Thyroid gland (tissue), 4 donors: ENCODE measurements at regions not wholly inside any gene's neighbourhood (a gene's known extent, or its start where the extent isn't known, plus 50 kb on each side); places are given as distances from the start of the nearest gene placed in this dataset.

Source experiments
- CTCF ChIP-seq, 6 experiments: fragments of 200-600 bp in 3 of 6; fragments of 450-650 bp in 3 of 6; sonication (generic) in 3 of 6; IDR thresholded peaks; one replicate each; pipeline ENCODE4 v1.5.1; 2016 to 2019; ENCODE audit warnings: antibody characterized with exemption in 6 of 6, mild to moderate bottlenecking in 2 of 6, inconsistent platforms in 1 of 6, moderate library complexity in 1 of 6
- POLR2A ChIP-seq, 2 donors: fragments of 450-650 bp; IDR thresholded peaks; one replicate each; pipeline ENCODE4 v1.6.1; 2017; ENCODE audit warnings: antibody characterized with exemption in 2 of 2, mild to moderate bottlenecking in 2 of 2, moderate library complexity in 1 of 2

DNA sequence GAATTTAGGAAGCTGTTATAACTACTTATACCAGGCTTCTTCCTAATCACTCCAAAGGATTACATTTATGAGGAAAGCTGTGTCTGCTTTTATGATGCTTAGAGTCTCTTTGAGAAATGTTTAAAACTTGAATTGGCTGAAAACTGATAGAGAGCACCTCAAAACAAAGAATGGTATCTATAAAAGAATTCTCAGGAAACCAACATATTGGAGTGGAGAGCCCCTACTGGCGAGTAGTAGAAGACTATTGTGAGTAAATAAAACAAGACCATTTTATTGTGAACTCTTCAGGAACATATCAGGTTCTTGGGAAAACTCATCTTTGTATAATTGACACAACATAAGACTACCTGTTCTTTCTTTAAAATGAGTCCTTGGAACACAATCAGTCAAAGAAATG, 578.6 kb downstream of the RERGL start:
- TF ChIP-seq POLR2A (IDR thresholded peaks at IDR 0.05) (no peak), CTCF (IDR thresholded peaks at IDR 0.05) (peak in 1 of 6 experiments; percentile 12)
